RWPE2 (cell line): ENCODE measurements at regions not wholly inside any gene's neighbourhood (a gene's known extent, or its start where the extent isn't known, plus 50 kb on each side); places are given as distances from the start of the nearest gene placed in this dataset.

ENCODE experiments used
- ATAC-seq: fragments of 200-7000 bp; cut with Tn5 transposase; 3 replicates; pipeline ENCODE4 v1.9.1; 2021; ENCODE audit warnings: low read depth
- DNase-seq: peaks from one replicate; pipeline ENCODE4 v3.0.0-alpha.2; 2020; ENCODE audit warnings: low spot score
- H3K27ac ChIP-seq: fragments of 450-650 bp; 2 replicates; pipeline ENCODE4 v1.5.1; 2017; ENCODE audit warnings: mild to moderate bottlenecking; ENCODE audit not compliant: poor library complexity, severe bottlenecking
- H3K27me3 ChIP-seq: fragments of 250-450 bp; sonication (Bioruptor Pico); 2 replicates; pipeline ENCODE4 v1.5.1; 2021; ENCODE audit warnings: mild to moderate bottlenecking, moderate library complexity; ENCODE audit not compliant: insufficient read depth, poor library complexity, severe bottlenecking
- H3K36me3 ChIP-seq: fragments of 250-450 bp; sonication (Bioruptor Pico); 2 replicates; pipeline ENCODE4 v1.5.1; 2020; ENCODE audit warnings: low read depth, mild to moderate bottlenecking, moderate library complexity
- H3K4me1 ChIP-seq: fragments of 250-450 bp; sonication (Bioruptor Pico); 2 replicates; pipeline ENCODE4 v1.5.1; 2021; ENCODE audit warnings: mild to moderate bottlenecking, moderate library complexity; ENCODE audit not compliant: insufficient read depth, poor library complexity, severe bottlenecking
- H3K4me3 ChIP-seq: fragments of 250-450 bp; sonication (Bioruptor Pico); 2 replicates; pipeline ENCODE4 v1.5.1; 2021; ENCODE audit warnings: mild to moderate bottlenecking, moderate library complexity; ENCODE audit not compliant: severe bottlenecking
- H3K9me3 ChIP-seq: fragments of 250-450 bp; sonication (Bioruptor Pico); 2 replicates; pipeline ENCODE4 v1.5.1; 2021; ENCODE audit warnings: mild to moderate bottlenecking, moderate library complexity; ENCODE audit not compliant: severe bottlenecking
- CTCF ChIP-seq: fragments of 450-650 bp; IDR thresholded peaks from one replicate; pipeline ENCODE4 v1.5.1; 2017; ENCODE audit warnings: mild to moderate bottlenecking, moderate library complexity; ENCODE audit not compliant: poor library complexity, severe bottlenecking

- TF ChIP-seq CTCF, result no peak
- DNase-seq, result no peak
- H3K9me3 ChIP-seq, result no peaks in the 10 kb centered on the region
- no peak overlapping the region for H3K4me3 ChIP-seq
- no peak for ATAC-seq
- no peaks in the 10 kb centered on the region for H3K36me3 ChIP-seq
- H3K27ac ChIP-seq, result no peak overlapping the region
- no peaks in the 10 kb centered on the region for H3K27me3 ChIP-seq
- H3K4me1 ChIP-seq, result no peaks in the 10 kb centered on the region
These were observed 54.1 kb upstream of the FOXQ1 start for GRCh38 chr6:1257778-1258177.

- no peaks in the 10 kb centered on the region for H3K27me3 ChIP-seq
- no peak overlapping the region for H3K4me3 ChIP-seq
- no peaks in the 10 kb centered on the region for H3K9me3 ChIP-seq
- no peaks in the 10 kb centered on the region for H3K36me3 ChIP-seq
- ATAC-seq (no peak), DNase-seq (no peak)
- H3K4me1 ChIP-seq, result no peaks in the 10 kb centered on the region
- H3K27ac ChIP-seq, result no peak overlapping the region
- TF ChIP-seq CTCF, result no peak
These were observed 55.4 kb upstream of the FOXQ1 start for GRCh38 chr6:1256435-1257008.

- no peak for DNase-seq
- no peaks in the 10 kb centered on the region for H3K27me3 ChIP-seq
These were observed 56.1 kb upstream of the FOXQ1 start for GRCh38 chr6:1255636-1256365.

GRCh38 chr6:1254326-1254725 is 57.6 kb upstream of the FOXQ1 start:
- no peaks in the 10 kb centered on the region for H3K9me3 ChIP-seq
- no peak for TF ChIP-seq CTCF
- H3K36me3 ChIP-seq, result no peaks in the 10 kb centered on the region
- H3K27me3 ChIP-seq, result no peaks in the 10 kb centered on the region
- H3K4me1 ChIP-seq, result no peaks in the 10 kb centered on the region
- ATAC-seq, result no peak
- no peak for DNase-seq
- no peak overlapping the region for H3K4me3 ChIP-seq
- H3K27ac ChIP-seq, result no peak overlapping the region

More at GRCh38 chr6:1255636-1256365, 56.1 kb upstream of the FOXQ1 start:
- H3K27ac ChIP-seq, result no peak overlapping the region
- no peak for TF ChIP-seq CTCF
- H3K9me3 ChIP-seq, result no peaks in the 10 kb centered on the region
- H3K4me1 ChIP-seq, result no peaks in the 10 kb centered on the region
- H3K4me3 ChIP-seq, result no peak overlapping the region
- no peak for ATAC-seq
- H3K36me3 ChIP-seq, result no peaks in the 10 kb centered on the region

- no peaks in the 10 kb centered on the region for H3K27me3 ChIP-seq
- no peaks in the 10 kb centered on the region for H3K4me1 ChIP-seq
- no peak for TF ChIP-seq CTCF
- no peak for ATAC-seq
- no peak for DNase-seq
- no peak overlapping the region for H3K27ac ChIP-seq
- no peaks in the 10 kb centered on the region for H3K36me3 ChIP-seq
- no peak overlapping the region for H3K4me3 ChIP-seq
- no peaks in the 10 kb centered on the region for H3K9me3 ChIP-seq
These were observed 58.1 kb upstream of the FOXQ1 start for GRCh38 chr6:1253816-1254215.
